Astrocyte (in vitro differentiated cells and primary cell): ENCODE measurements at regions not wholly inside any gene's neighbourhood (a gene's known extent, or its start where the extent isn't known, plus 50 kb on each side); places are given as distances from the start of the nearest gene placed in this dataset.

Source experiments
- DNase-seq: peaks from one replicate; pipeline ENCODE4 v3.0.0-alpha.2; 2010; ENCODE audit warnings: low read depth
- FAIRE-seq: peaks from 2 replicates; lab custom pipeline; 2011; peaks lifted over from hg19 to GRCh38; lab: Jason Lieb, UNC
- H2AFZ ChIP-seq: 2 replicates; pipeline ENCODE4 v1.6.0; 2012; ENCODE audit warnings: low read depth, low read length, inconsistent platforms
- H3K27ac ChIP-seq: 2 replicates; pipeline ENCODE4 v1.5.1; 2011; ENCODE audit warnings: low read depth, low read length, inconsistent platforms
- H3K27me3 ChIP-seq: 2 replicates; pipeline ENCODE4 v1.6.0; 2011; ENCODE audit warnings: low read length, inconsistent platforms; ENCODE audit not compliant: insufficient read depth
- H3K36me3 ChIP-seq: 2 replicates; pipeline ENCODE4 v1.5.1; 2011; ENCODE audit warnings: low read length, inconsistent platforms; ENCODE audit not compliant: insufficient read depth
- H3K4me1 ChIP-seq: 2 replicates; pipeline ENCODE4 v1.5.1; 2011; ENCODE audit warnings: low read length, inconsistent platforms; ENCODE audit not compliant: insufficient read depth
- H3K4me2 ChIP-seq: 2 replicates; pipeline ENCODE4 v1.6.0; 2012; ENCODE audit warnings: low read length, inconsistent platforms
- H3K4me3 ChIP-seq: 2 replicates; pipeline ENCODE4 v1.5.1; 2011; ENCODE audit warnings: low read depth, mild to moderate bottlenecking, low read length, inconsistent platforms; ENCODE audit not compliant: insufficient read depth
- H3K79me2 ChIP-seq: 2 replicates; pipeline ENCODE4 v1.6.0; 2012; ENCODE audit warnings: mild to moderate bottlenecking, low read length, inconsistent platforms; ENCODE audit not compliant: insufficient read depth
- H3K9ac ChIP-seq: 2 replicates; pipeline ENCODE4 v1.6.0; 2012; ENCODE audit warnings: mild to moderate bottlenecking, low read length, inconsistent platforms
- H3K9me3 ChIP-seq: 2 replicates; pipeline ENCODE4 v1.5.1; 2012; ENCODE audit warnings: low read depth, mild to moderate bottlenecking, low read length, inconsistent platforms; ENCODE audit not compliant: insufficient read depth
- H4K20me1 ChIP-seq: 2 replicates; pipeline ENCODE4 v1.6.0; 2012; ENCODE audit warnings: low read length, inconsistent platforms; ENCODE audit not compliant: insufficient read depth
- H3K27ac Mint-ChIP-seq: one replicate; pipeline ENCODE4 v1.8.0; 2021; ENCODE audit warnings: mild to moderate bottlenecking, mixed read lengths; ENCODE audit not compliant: unreplicated experiment
- H3K27me3 Mint-ChIP-seq: one replicate; pipeline ENCODE4 v1.8.0; 2021; ENCODE audit warnings: low read depth, mixed read lengths; ENCODE audit not compliant: unreplicated experiment
- H3K36me3 Mint-ChIP-seq: one replicate; pipeline ENCODE4 v1.8.0; 2021; ENCODE audit warnings: low read depth, mixed read lengths; ENCODE audit not compliant: unreplicated experiment
- H3K4me1 Mint-ChIP-seq: one replicate; pipeline ENCODE4 v1.8.0; 2021; ENCODE audit warnings: low read depth, mixed read lengths; ENCODE audit not compliant: unreplicated experiment
- H3K4me3 Mint-ChIP-seq: one replicate; pipeline ENCODE4 v1.8.0; 2021; ENCODE audit warnings: mild to moderate bottlenecking, moderate library complexity, mixed read lengths; ENCODE audit not compliant: unreplicated experiment
- H3K9me3 Mint-ChIP-seq: one replicate; pipeline ENCODE4 v1.8.0; 2021; ENCODE audit warnings: mild to moderate bottlenecking, mixed read lengths; ENCODE audit not compliant: unreplicated experiment
- EZH2 ChIP-seq: IDR thresholded peaks from 2 replicates; pipeline ENCODE4 v1.6.1; 2012; ENCODE audit warnings: mild to moderate bottlenecking, low read length, inconsistent platforms; ENCODE audit not compliant: insufficient read depth
- TF ChIP-seq, protein P1 (sequence below): IDR thresholded peaks from 2 replicates; pipeline ENCODE4 v1.5.1; 2011; ENCODE audit warnings: low read depth, mild to moderate bottlenecking, inconsistent platforms, low read length, moderate library complexity; ENCODE audit not compliant: insufficient read depth

GRCh38 chr5:142473038-142473437 lies 148.2 kb upstream of the SPRY4 start:
- H3K27me3 Mint-ChIP-seq: no peaks in the 10 kb centered on the region
- H4K20me1 ChIP-seq: no peaks in the 10 kb centered on the region
- no peak for DNase-seq
- no peak overlapping the region for H2AFZ ChIP-seq
- H3K4me3 ChIP-seq: no peak overlapping the region
- H3K36me3 ChIP-seq: no peaks in the 10 kb centered on the region
- no peak for TF ChIP-seq EZH2
- TF ChIP-seq, protein P1, sequence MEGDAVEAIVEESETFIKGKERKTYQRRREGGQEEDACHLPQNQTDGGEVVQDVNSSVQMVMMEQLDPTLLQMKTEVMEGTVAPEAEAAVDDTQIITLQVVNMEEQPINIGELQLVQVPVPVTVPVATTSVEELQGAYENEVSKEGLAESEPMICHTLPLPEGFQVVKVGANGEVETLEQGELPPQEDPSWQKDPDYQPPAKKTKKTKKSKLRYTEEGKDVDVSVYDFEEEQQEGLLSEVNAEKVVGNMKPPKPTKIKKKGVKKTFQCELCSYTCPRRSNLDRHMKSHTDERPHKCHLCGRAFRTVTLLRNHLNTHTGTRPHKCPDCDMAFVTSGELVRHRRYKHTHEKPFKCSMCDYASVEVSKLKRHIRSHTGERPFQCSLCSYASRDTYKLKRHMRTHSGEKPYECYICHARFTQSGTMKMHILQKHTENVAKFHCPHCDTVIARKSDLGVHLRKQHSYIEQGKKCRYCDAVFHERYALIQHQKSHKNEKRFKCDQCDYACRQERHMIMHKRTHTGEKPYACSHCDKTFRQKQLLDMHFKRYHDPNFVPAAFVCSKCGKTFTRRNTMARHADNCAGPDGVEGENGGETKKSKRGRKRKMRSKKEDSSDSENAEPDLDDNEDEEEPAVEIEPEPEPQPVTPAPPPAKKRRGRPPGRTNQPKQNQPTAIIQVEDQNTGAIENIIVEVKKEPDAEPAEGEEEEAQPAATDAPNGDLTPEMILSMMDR: no peak
- H3K9me3 ChIP-seq: no peaks in the 10 kb centered on the region
- H3K4me2 ChIP-seq: peak overlapping the region; percentile 63
- peaks cover 20% of the 10 kb centered on the region for H3K4me1 Mint-ChIP-seq
- peak overlapping the region; percentile 72 for H3K27ac ChIP-seq
- H3K27me3 ChIP-seq: no peaks in the 10 kb centered on the region
- peaks cover 11% of the 10 kb centered on the region for H3K4me1 ChIP-seq
- no peaks in the 10 kb centered on the region for H3K79me2 ChIP-seq
- H3K27ac Mint-ChIP-seq: peak overlapping the region; percentile 96
- FAIRE-seq: no peak
- H3K36me3 Mint-ChIP-seq: no peaks in the 10 kb centered on the region
- peak overlapping the region; percentile 39 for H3K9ac ChIP-seq
- no peak overlapping the region for H3K4me3 Mint-ChIP-seq
- no peaks in the 10 kb centered on the region for H3K9me3 Mint-ChIP-seq

DNA sequence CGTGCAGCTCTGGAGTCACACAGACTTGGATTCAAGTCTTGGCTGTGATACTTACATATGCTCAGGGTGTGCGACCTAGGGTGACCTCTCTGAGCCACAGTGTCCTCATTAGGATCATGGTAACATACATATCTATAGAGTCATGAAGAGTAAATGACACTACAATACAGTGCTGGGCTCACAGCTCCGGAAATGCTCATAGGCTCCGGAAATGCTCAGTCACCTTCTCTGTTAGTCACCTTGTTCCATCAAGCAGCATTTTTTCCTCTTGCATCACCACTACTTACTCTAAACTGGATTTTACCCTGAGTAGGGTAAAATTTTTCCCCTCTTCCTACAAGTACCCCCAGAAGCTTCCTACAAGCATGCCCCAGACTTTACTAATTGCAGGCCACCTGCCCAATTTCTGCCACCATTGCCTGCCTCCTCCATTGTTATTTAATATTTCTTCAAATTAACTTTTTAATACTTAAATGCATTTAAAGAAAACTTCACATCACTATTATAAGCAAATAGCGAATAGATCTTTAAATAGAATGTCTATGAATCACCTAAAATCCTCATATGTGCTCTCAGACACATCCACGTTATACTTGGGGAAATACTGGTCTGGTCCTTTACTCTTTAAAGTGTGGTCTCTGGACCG lies 147.6 kb upstream of the SPRY4 start:
- peak overlapping the region; percentile 72 for H3K27ac ChIP-seq
- peak; percentile 81 for FAIRE-seq
- H2AFZ ChIP-seq: no peak overlapping the region

More for the DNA sequence above, 147.6 kb upstream of the SPRY4 start:
- no peaks in the 10 kb centered on the region for H3K79me2 ChIP-seq
- H3K36me3 ChIP-seq: no peaks in the 10 kb centered on the region
- no peaks in the 10 kb centered on the region for H3K9me3 ChIP-seq
- H3K4me2 ChIP-seq: peak overlapping the region; percentile 63
- peaks cover 20% of the 10 kb centered on the region for H3K4me1 Mint-ChIP-seq
- H3K27me3 Mint-ChIP-seq: no peaks in the 10 kb centered on the region
- H3K4me3 Mint-ChIP-seq: no peak overlapping the region
- no peaks in the 10 kb centered on the region for H3K27me3 ChIP-seq
- H3K36me3 Mint-ChIP-seq: no peaks in the 10 kb centered on the region
- peak overlapping the region; percentile 96 for H3K27ac Mint-ChIP-seq
- peaks cover 11% of the 10 kb centered on the region for H3K4me1 ChIP-seq
- TF ChIP-seq, protein P1: no peak
- no peak for TF ChIP-seq EZH2
- peak; percentile 92 for DNase-seq
- no peaks in the 10 kb centered on the region for H3K9me3 Mint-ChIP-seq
- no peaks in the 10 kb centered on the region for H4K20me1 ChIP-seq
- no peak overlapping the region for H3K4me3 ChIP-seq
- H3K9ac ChIP-seq: peak overlapping the region; percentile 47
